GM12874 (cell line): ENCODE measurements at regions not wholly inside any gene's neighbourhood (a gene's known extent, or its start where the extent isn't known, plus 50 kb on each side); places are given as distances from the start of the nearest gene placed in this dataset.

Experiments used
- CTCF ChIP-seq: IDR thresholded peaks from 2 replicates; pipeline ENCODE4 v1.5.1; 2011; ENCODE audit warnings: low read depth, mild to moderate bottlenecking, control low read depth, low read length, moderate library complexity; ENCODE audit not compliant: insufficient read depth

DNA sequence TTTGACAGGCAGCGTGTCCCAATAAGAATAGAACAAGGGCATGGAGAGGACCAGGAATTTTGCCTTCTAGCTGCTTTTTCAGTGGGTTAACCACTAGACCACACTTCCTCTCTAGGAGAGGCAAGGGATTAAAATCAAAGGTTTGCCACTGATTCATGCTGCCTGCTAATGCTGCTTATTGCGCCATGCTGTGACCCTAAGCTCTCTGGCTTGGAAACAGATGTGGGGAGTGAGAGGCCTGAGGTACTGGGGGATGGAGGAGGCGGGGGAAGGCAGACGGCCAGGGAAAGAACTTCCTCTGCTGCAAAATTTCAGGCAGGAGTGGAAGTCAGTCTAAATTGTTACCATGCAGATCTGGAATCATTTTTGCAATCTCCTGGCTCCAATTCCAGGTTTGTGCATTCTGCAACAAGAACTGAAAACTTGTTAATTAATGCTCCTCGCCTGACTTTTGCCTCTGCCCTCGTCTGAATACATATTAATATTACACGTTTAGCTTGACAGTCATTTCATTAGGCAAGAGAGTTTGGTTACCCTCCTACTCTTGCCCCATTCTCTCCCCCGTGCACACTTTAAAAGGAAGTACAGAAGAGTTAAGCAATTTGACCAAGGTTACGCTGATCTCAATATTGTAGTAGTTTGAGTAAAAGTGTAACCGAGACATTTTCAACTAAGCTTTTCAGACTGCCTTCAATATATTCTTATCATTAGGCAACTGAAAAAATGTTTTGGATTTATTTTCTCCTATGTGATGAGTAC is 121.7 kb upstream of the SPRED1 start:
- TF ChIP-seq CTCF: no peak

GRCh38 chr15:38134252-38134651 is 118.4 kb upstream of the SPRED1 start:
- no peak for TF ChIP-seq CTCF

GRCh38 chr15:38144921-38145320 is 107.7 kb upstream of the SPRED1 start:
- TF ChIP-seq CTCF: no peak

DNA sequence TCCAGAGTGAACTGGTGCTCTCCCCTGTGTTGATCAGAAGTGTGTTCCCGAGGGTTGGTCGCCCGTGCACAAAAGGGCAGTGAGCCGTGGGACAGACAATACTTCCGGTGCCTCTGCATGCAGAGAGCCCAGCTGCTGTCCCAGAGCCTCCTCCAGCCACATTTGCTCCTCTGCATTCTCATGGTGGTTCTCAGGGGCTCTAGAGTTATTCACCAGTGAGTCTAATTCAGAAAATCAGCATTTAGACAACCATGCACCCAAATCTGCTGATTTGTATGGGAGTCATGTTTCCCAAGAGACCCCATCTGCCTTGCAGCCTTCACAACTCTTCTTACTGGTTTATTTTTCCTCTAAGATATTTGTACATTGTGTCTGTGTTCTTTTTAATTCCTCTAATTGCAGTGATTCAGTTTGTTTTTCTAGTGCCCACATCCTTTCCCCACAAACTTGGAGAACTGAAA is 107.0 kb upstream of the SPRED1 start:
- TF ChIP-seq CTCF: no peak

DNA sequence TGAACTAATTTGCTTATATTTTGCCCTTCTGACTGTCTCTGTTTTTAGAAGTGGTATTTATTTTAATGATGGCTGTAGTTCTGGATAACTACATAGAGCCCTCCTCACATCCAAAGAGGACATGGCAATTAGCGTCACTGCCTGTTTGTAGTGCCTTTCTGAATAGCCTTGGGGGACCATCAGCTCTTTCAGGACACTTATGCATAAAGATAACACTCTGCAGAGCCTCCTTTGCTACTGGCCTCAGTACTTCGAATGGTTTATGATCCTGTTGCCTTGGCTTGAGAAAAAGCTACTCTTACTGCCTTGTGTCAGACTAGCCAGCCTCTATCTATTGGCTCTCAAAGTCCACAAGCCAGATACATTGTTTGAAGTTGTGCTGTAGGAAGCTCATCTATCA is 105.4 kb upstream of the SPRED1 start:
- no peak for TF ChIP-seq CTCF

DNA sequence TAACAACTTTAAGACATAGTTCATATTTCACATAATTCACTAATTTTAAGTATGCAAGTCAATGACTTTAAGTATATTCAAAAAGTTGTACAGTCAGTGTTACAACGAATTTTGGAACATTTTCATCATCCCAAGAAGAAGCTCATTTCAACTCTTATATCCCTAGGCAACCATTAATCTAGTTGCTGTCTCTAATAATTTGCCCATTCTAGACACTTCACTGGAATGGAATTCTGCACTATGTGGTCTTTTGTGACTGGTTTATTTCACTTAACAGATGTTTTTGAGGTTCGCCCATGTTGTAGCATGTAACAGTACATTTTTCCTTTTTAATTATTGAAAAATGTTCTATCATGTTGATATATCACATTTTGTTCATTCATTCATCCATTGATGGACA is 104.2 kb upstream of the SPRED1 start:
- no peak for TF ChIP-seq CTCF

DNA sequence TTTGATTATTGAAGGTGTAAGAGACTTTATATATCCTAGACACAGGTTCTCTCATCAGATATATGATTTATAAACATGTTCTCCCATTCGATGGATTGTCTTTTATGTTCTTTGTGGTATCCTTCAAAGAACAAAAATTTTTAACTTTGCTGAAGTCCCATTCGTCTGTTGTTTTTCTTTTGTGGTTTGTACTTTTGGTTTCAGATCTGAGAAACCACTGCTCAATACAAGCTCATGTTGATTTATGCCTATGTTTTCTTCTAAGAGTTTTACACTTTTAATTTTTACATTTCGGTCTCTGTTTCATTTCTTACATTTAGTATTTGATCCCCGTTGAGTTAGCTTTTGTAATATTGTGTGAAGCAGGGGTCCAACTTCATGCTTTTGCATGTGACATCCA is 103.3 kb upstream of the SPRED1 start:
- TF ChIP-seq CTCF: no peak
